CD4-positive, alpha-beta T cell treated with Interleukin-6 at 100 ng/mL for 8 hours (primary cell): ENCODE measurements at regions not wholly inside any gene's neighbourhood (a gene's known extent, or its start where the extent isn't known, plus 50 kb on each side); places are given as distances from the start of the nearest gene placed in this dataset.

Experiments used
- DNase-seq: peaks from one replicate; pipeline ENCODE4 v3.0.0-alpha.2; 2020; ENCODE audit warnings: mixed read lengths, low spot score

DNA sequence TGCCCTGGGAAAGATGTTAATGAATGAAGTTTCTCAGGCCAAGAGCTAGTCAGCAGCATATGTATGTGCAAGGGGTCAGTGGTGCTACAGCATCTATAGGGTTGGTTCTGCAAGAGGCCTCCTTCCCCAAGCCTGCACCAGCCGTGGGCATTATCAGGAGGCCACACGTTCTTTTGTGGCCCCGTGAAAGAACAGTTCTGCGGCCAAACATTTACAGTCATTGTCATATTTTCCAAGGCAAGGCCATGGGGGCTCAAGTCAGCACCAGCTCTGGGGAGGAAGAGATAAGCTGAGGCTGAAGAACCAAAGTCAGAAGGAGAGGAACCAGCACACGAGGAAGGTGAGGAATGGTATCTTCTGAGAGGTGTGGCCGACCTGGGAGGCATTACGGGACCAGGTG lies 54.4 kb upstream of the TMEM72 start:
- DNase-seq: no peak

DNA sequence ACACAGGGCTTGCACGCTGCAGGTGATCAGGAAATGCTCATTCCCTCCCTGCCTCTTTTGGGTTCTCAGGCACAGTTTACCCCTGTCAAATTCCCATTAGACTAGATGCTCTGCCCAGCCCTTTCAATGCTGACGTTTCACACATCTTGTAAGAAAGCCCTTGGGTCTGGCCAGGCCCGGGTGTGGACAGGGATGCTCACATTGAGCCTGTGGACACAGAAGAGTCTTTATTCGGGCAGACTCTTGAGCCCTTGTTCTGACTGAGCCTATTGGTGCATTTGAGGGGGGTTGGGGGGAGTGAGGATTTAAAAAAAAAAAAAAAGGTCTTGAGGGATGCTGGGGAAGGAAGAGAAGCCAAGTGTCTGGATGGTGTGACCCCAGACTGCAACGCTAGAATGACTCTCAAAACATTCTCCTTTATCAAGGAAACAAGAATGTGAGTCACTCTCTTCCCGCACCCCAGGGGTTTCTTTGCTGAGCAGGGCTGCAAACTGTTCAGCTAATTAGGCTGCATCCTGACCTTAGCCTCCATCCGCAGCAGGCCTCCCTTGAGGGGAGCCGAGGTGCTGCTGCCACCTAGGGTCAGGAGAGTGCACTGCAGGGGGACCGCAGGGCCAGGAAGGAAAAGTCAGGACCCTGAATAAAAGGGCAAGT lies 53.6 kb upstream of the TMEM72 start:
- DNase-seq: peak; percentile 26

DNA sequence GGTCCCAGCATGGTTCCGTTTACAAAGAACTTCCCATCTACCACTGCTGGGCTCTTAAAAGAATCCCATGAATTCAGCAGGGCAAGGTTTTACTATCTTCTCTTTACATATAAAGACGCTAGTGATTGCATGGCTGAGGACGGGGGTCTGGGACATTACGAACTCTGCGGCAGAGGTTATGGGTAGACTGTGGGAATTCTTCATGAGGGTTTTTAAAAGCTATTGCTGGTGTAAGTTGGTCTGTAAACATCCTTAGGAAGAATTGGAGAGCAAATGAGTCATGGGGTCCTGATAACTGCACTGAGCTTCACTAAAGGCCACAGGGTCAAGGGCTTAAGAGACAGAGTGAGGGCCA lies 53.1 kb upstream of the TMEM72 start:
- no peak for DNase-seq

DNA sequence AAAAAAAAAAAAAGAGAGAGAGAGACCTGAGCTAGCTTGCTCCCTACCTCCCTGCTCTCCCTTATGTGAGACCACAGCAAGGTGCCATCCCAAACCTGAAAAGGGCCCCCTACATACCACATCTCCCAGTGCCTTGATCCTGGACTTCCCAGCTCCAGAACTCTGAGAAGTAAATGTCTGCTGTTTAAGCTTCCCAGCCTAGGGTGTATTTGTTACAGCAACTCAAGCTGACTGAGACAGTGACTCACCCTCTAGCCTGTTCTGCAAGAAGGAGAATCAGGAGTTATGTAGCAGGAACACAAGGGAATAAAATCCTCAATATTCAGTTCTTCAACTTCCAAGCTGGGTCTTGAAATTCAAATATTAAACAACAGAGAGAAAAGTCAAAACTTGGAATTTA lies 52.1 kb upstream of the TMEM72 start:
- no peak for DNase-seq

DNA sequence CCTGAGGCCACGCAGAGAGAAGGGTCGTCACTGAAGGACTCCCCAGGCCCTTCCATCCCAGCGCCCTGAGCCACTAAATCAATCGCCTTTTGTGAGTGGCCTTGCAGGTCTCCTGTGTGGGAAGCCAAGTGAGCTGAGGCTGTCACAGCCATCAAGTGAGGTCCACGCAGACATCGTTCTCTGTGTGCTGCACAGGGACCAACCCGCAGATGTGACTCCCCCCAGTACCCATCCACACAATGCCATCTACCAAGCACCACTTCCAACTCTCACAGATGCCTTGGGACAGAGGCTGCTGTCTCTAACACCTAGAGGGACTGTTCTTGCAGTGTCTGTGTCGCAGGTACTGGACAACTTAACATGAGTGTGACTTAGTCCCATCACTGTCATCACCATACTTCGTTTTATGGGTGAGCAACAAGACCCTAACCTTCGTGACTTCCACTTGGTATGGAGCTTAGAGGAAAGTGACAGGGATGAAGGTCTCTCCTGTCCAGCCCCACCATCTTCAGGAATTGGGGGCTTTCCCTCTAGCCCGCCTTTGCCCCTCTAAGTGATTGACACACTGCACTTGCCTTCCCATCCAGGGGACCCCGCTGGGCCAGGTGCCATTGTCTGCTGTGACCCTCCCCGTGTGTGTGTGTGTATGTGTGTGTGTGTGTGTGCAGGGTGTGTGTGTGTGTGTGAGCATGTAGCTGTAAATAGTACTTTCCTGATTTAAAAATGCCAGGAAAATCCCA lies 51.4 kb upstream of the TMEM72 start:
- DNase-seq: no peak

DNA sequence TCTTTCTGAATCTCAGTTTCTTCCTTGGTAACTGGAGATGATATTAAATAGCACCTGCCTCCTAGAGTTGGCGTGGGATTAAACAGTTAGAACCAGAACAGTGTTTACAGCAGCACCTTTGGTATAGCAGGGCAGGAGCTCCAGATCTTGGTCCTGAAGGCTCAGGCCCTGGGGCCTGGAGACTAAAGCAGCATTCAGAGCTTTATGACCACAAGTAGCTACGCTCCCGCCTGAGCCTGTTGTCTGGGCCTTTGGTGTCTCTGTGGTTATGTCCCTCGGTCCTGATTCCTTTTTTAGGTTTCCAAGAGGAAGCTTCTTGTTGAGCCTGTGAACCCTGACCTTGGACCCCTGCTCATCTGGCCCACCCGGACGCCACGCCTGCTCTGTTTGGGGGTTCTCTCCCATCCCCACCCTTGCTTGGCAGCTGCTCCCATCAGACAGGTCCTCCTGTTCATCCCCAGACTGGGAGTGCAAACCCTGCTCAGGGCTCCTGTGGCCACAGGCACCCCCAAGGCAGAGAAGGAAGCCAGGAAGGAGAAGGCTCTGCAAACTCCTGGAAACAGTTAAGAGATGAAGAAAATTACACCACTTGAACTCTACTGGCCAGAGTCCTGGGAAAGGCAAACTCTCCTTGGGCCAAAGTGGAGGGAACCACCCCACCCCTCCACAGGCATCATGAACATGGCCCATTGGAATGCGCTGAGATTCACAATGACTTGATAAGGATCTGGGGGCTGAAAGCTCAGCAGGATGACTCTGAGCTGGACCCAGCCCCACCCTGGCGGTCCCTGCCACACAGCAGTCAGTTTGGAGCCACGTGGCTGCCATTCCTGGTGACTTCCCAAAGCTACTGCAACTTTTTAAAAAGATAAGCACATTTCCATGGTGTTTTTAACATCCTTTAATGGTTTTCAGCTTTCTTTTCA lies 50.1 kb upstream of the TMEM72 start:
- DNase-seq: no peak
